ENCODE measurements at regions not wholly inside any gene's neighbourhood (a gene's known extent, or its start where the extent isn't known, plus 50 kb on each side); places are given as distances from the start of the nearest gene placed in this dataset.
"Not testable (repeated sequence)": the region's sequence is repeated elsewhere in the genome, so short reads cannot be mapped to it uniquely, and the experiment has no call there.

GRCh38 chr5:36531401-36531800 is 75.0 kb upstream of the SLC1A3 start:
- no peaks in the 10 kb centered on the region for H3K36me3 ChIP-seq (ENCODE audit: control insufficient read depth, insufficient read depth, low read length, severe bottlenecking)
- H3K4me3 ChIP-seq (ENCODE audit: low read length) = no peak overlapping the region
- no peaks in the 10 kb centered on the region for H3K27me3 ChIP-seq (replicated peaks; ENCODE audit: control insufficient read depth, insufficient read depth, low read length)
- H3K9me3 ChIP-seq (ENCODE audit: control insufficient read depth, low read length) = no peaks in the 10 kb centered on the region
- no peak overlapping the region for H3K9ac ChIP-seq (ENCODE audit: low read length)
- no peak for DNase-seq (ENCODE audit: low read depth)
- H3K4me1 ChIP-seq (ENCODE audit: control insufficient read depth, insufficient read depth, low read length) = no peaks in the 10 kb centered on the region

GRCh38 chr5:36535378-36535777 is 71.0 kb upstream of the SLC1A3 start:
- H3K4me3 ChIP-seq (ENCODE audit: low read length) = no peak overlapping the region
- H3K36me3 ChIP-seq (ENCODE audit: control insufficient read depth, insufficient read depth, low read length, severe bottlenecking) = no peaks in the 10 kb centered on the region
- no peaks in the 10 kb centered on the region for H3K4me1 ChIP-seq (ENCODE audit: control insufficient read depth, insufficient read depth, low read length)
- no peaks in the 10 kb centered on the region for H3K9me3 ChIP-seq (ENCODE audit: control insufficient read depth, low read length)
- no peak for DNase-seq (ENCODE audit: low read depth)
- no peaks in the 10 kb centered on the region for H3K27me3 ChIP-seq (replicated peaks; ENCODE audit: control insufficient read depth, insufficient read depth, low read length)
- H3K9ac ChIP-seq (ENCODE audit: low read length) = no peak overlapping the region

GRCh38 chr5:36535859-36536615 is 70.4 kb upstream of the SLC1A3 start:
- no peaks in the 10 kb centered on the region for H3K36me3 ChIP-seq (ENCODE audit: control insufficient read depth, insufficient read depth, low read length, severe bottlenecking)
- H3K9me3 ChIP-seq (ENCODE audit: control insufficient read depth, low read length) = no peaks in the 10 kb centered on the region
- no peaks in the 10 kb centered on the region for H3K4me1 ChIP-seq (ENCODE audit: control insufficient read depth, insufficient read depth, low read length)
- H3K4me3 ChIP-seq (ENCODE audit: low read length) = no peak overlapping the region
- no peak overlapping the region for H3K9ac ChIP-seq (ENCODE audit: low read length)
- H3K27me3 ChIP-seq (replicated peaks; ENCODE audit: control insufficient read depth, insufficient read depth, low read length) = no peaks in the 10 kb centered on the region
- no peak for DNase-seq (ENCODE audit: low read depth)

GRCh38 chr5:36536616-36537005 is 69.8 kb upstream of the SLC1A3 start:
- Histone ChIP-seq H3K36me3 (ENCODE audit: control insufficient read depth, insufficient read depth, low read length, severe bottlenecking) (no peaks in the 10 kb centered on the region), H3K9me3 (ENCODE audit: control insufficient read depth, low read length) (no peaks in the 10 kb centered on the region), H3K4me1 (ENCODE audit: control insufficient read depth, insufficient read depth, low read length) (no peaks in the 10 kb centered on the region), H3K9ac (ENCODE audit: low read length) (no peak overlapping the region), H3K4me3 (ENCODE audit: low read length) (no peak overlapping the region), H3K27me3 (replicated peaks; ENCODE audit: control insufficient read depth, insufficient read depth, low read length) (no peaks in the 10 kb centered on the region)
- DNase-seq (ENCODE audit: low read depth) = no peak

GRCh38 chr5:36537724-36538123 is 68.7 kb upstream of the SLC1A3 start:
- Histone ChIP-seq H3K9me3 (ENCODE audit: control insufficient read depth, low read length) (no peaks in the 10 kb centered on the region), H3K4me1 (ENCODE audit: control insufficient read depth, insufficient read depth, low read length) (no peaks in the 10 kb centered on the region), H3K36me3 (ENCODE audit: control insufficient read depth, insufficient read depth, low read length, severe bottlenecking) (no peaks in the 10 kb centered on the region), H3K4me3 (ENCODE audit: low read length) (no peak overlapping the region), H3K9ac (ENCODE audit: low read length) (no peak overlapping the region), H3K27me3 (replicated peaks; ENCODE audit: control insufficient read depth, insufficient read depth, low read length) (no peaks in the 10 kb centered on the region)
- DNase-seq (ENCODE audit: low read depth) = no peak

- no peak for DNase-seq (ENCODE audit: low read depth)
These were observed 53.6 kb upstream of the SLC1A3 start for GRCh38 chr5:36552651-36553393.

GRCh38 chr5:36555035-36555434 is 51.4 kb upstream of the SLC1A3 start:
- H3K36me3 ChIP-seq (ENCODE audit: control insufficient read depth, insufficient read depth, low read length, severe bottlenecking); H3K4me1 ChIP-seq (ENCODE audit: control insufficient read depth, insufficient read depth, low read length); H3K9ac ChIP-seq (ENCODE audit: low read length); H3K4me3 ChIP-seq (ENCODE audit: low read length); H3K9me3 ChIP-seq (ENCODE audit: control insufficient read depth, low read length); DNase-seq (ENCODE audit: low read depth); H3K27me3 ChIP-seq (replicated peaks; ENCODE audit: control insufficient read depth, insufficient read depth, low read length): not testable (repeated sequence)

More at GRCh38 chr5:36552651-36553393, 53.6 kb upstream of the SLC1A3 start:
- Histone ChIP-seq H3K4me3 (ENCODE audit: low read length) (no peak overlapping the region), H3K27me3 (replicated peaks; ENCODE audit: control insufficient read depth, insufficient read depth, low read length) (no peaks in the 10 kb centered on the region), H3K4me1 (ENCODE audit: control insufficient read depth, insufficient read depth, low read length) (no peaks in the 10 kb centered on the region), H3K9ac (ENCODE audit: low read length) (no peak overlapping the region), H3K36me3 (ENCODE audit: control insufficient read depth, insufficient read depth, low read length, severe bottlenecking) (no peaks in the 10 kb centered on the region), H3K9me3 (ENCODE audit: control insufficient read depth, low read length) (peaks cover 10% of the 10 kb centered on the region)
